DND-41 (cell line): ENCODE measurements at regions not wholly inside any gene's neighbourhood (a gene's known extent, or its start where the extent isn't known, plus 50 kb on each side); places are given as distances from the start of the nearest gene placed in this dataset.

ENCODE experiments used
- CTCF ChIP-seq: IDR thresholded peaks from 2 replicates; pipeline ENCODE4 v1.5.1; 2012; ENCODE audit warnings: borderline replicate concordance, low read length, moderate library complexity, mild to moderate bottlenecking; ENCODE audit not compliant: poor library complexity, severe bottlenecking; ENCODE audit errors: extremely low read depth
- EZH2 ChIP-seq: IDR thresholded peaks from 3 replicates; pipeline ENCODE4 v1.6.1; 2012; ENCODE audit warnings: borderline replicate concordance, low read depth, mild to moderate bottlenecking, moderate library complexity, low read length, inconsistent platforms; ENCODE audit not compliant: severe bottlenecking

GRCh38 chr18:39421276-39421675 is 1855.7 kb upstream of the CELF4 start:
- TF ChIP-seq CTCF (no peak), EZH2 (no peak)
